Neuronal stem cell (in vitro differentiated cells): ENCODE measurements at regions not wholly inside any gene's neighbourhood (a gene's known extent, or its start where the extent isn't known, plus 50 kb on each side); places are given as distances from the start of the nearest gene placed in this dataset.
"Not testable (repeated sequence)": the region's sequence is repeated elsewhere in the genome, so short reads cannot be mapped to it uniquely, and the experiment has no call there.

Source experiments
- DNase-seq: peaks from one replicate; pipeline ENCODE4 v3.0.0-alpha.2; 2013; ENCODE audit warnings: low spot score
- H2AFZ ChIP-seq: one replicate; pipeline ENCODE4 v1.6.1; 2013; ENCODE audit warnings: mild to moderate bottlenecking, low read length, inconsistent platforms
- H2AK5ac ChIP-seq: 2 replicates; pipeline ENCODE4 v1.6.1; 2013; ENCODE audit warnings: low read depth, mild to moderate bottlenecking, inconsistent platforms, low read length, moderate library complexity, mixed read lengths
- H2BK120ac ChIP-seq: 2 replicates; pipeline ENCODE4 v1.6.1; 2013; ENCODE audit warnings: low read depth, mild to moderate bottlenecking, inconsistent platforms, low read length, moderate library complexity, mixed read lengths
- H2BK12ac ChIP-seq: one replicate; pipeline ENCODE4 v1.6.1; 2013; ENCODE audit warnings: low read length, inconsistent platforms
- H2BK15ac ChIP-seq: 2 replicates; pipeline ENCODE4 v1.6.1; 2013; ENCODE audit warnings: mild to moderate bottlenecking, low read length, inconsistent platforms, mixed read lengths
- H2BK5ac ChIP-seq: one replicate; pipeline ENCODE4 v1.6.1; 2013; ENCODE audit warnings: inconsistent platforms, mild to moderate bottlenecking, low read length, moderate library complexity
- H3K14ac ChIP-seq: one replicate; pipeline ENCODE4 v1.6.1; 2013; ENCODE audit warnings: low read length, inconsistent platforms
- H3K18ac ChIP-seq: 2 replicates; pipeline ENCODE4 v1.6.1; 2013; ENCODE audit warnings: low read length, inconsistent platforms
- H3K23ac ChIP-seq: 2 replicates; pipeline ENCODE4 v1.6.1; 2013; ENCODE audit warnings: low read depth, mild to moderate bottlenecking, mixed read lengths, low read length, inconsistent platforms; ENCODE audit not compliant: poor library complexity
- H3K27ac ChIP-seq: replicated peaks from 3 replicates; pipeline ENCODE4 v1.5.1; 2013; ENCODE audit warnings: low read length, inconsistent platforms
- H3K27me3 ChIP-seq, 3 experiments: 2 replicates each; pipeline ENCODE4 v1.6.1; 2013; ENCODE audit warnings: low read length in 3 of 3, mild to moderate bottlenecking in 2 of 3, inconsistent platforms in 1 of 3, low read depth in 1 of 3, mixed read lengths in 1 of 3, moderate library complexity in 1 of 3; ENCODE audit not compliant: control insufficient read depth in 3 of 3, insufficient read depth in 3 of 3
- H3K36me3 ChIP-seq, 2 donors: replicated peaks in 1 of 2; 2 replicates each; pipeline ENCODE4 v1.6.1; 2013; ENCODE audit warnings: low read length in 2 of 2; ENCODE audit not compliant: control insufficient read depth in 2 of 2, insufficient read depth in 2 of 2
- H3K4ac ChIP-seq: 2 replicates; pipeline ENCODE4 v1.6.1; 2013; ENCODE audit warnings: inconsistent platforms, mild to moderate bottlenecking, low read length, moderate library complexity
- H3K4me1 ChIP-seq, 2 donors: 1 replicate in 1 of 2; 2 replicates in 1 of 2; pipeline ENCODE4 v1.6.1; 2013; ENCODE audit warnings: low read length in 2 of 2, low read depth in 1 of 2; ENCODE audit not compliant: control insufficient read depth in 2 of 2, insufficient read depth in 1 of 2
- H3K4me2 ChIP-seq: one replicate; pipeline ENCODE4 v1.6.1; 2013; ENCODE audit warnings: mild to moderate bottlenecking, low read length, inconsistent platforms; ENCODE audit not compliant: insufficient read depth, poor library complexity, severe bottlenecking
- H3K4me3 ChIP-seq, 2 donors: 2 replicates each; pipeline ENCODE4 v1.5.1; 2013; ENCODE audit warnings: low read length in 2 of 2, mild to moderate bottlenecking in 2 of 2, inconsistent platforms in 1 of 2, moderate library complexity in 1 of 2
- H3K79me1 ChIP-seq: one replicate; pipeline ENCODE4 v1.6.1; 2013; ENCODE audit warnings: low read depth, mild to moderate bottlenecking, inconsistent platforms, low read length, moderate library complexity
- H3K9ac ChIP-seq: one replicate; pipeline ENCODE4 v1.6.1; 2013; ENCODE audit warnings: mild to moderate bottlenecking, low read depth, low read length, inconsistent platforms; ENCODE audit not compliant: poor library complexity
- H3K9me3 ChIP-seq, 2 donors: replicated peaks in 1 of 2; 2 replicates each; pipeline versions ENCODE3 to v1.6.1; 2013; ENCODE audit warnings: low read length in 2 of 2, mild to moderate bottlenecking in 2 of 2, inconsistent platforms in 1 of 2, low read depth in 1 of 2, mixed read lengths in 1 of 2, moderate library complexity in 1 of 2; ENCODE audit not compliant: control insufficient read depth in 2 of 2, insufficient read depth in 1 of 2
- H4K8ac ChIP-seq: one replicate; pipeline ENCODE4 v1.6.1; 2013; ENCODE audit warnings: low read depth, mild to moderate bottlenecking, inconsistent platforms, low read length, moderate library complexity
- H4K91ac ChIP-seq: one replicate; pipeline ENCODE4 v1.6.1; 2013; ENCODE audit warnings: low read length, low read depth, mild to moderate bottlenecking, inconsistent platforms; ENCODE audit not compliant: poor library complexity
- WGBS, 2 donors: extraction: QIAGEN DNeasy Blood & Tissue Kit; methylation state at CpG; one replicate each; pipeline ENCODE4 v1.1.7; 2013; ENCODE audit warnings: missing lambda C conversion rate in 2 of 2, mixed read lengths in 1 of 2; ENCODE audit not compliant: insufficient read length in 2 of 2, insufficient replicate concordance in 1 of 2; ENCODE audit errors: extremely low coverage in 2 of 2; 5-methylcytosine and 5-hydroxymethylcytosine counted together

DNA sequence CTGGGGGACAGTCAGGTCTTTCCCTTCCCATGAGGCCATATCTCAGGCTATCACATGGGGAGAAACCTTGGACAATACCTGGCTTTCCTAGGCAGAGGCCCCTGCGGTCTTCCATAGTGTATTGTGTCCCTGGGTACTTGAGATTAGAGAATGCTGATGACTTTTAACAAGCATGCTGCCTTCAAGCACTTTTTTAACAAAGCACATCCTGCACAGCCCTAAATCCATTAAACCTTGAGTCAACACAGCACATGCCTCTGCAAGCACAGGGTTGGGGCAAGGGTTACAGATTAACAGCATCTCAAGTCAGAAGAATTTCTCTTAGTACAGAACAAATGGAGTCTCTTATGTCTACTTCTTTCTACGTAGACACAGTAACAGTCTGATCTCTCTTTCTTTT is 545.2 kb upstream of the NR2F2 start:
- peaks cover 9 to 24% of the 10 kb centered on the region in 2 donors for H3K9me3 ChIP-seq
- H3K4ac ChIP-seq, H3K27ac ChIP-seq, H2BK120ac ChIP-seq, H3K4me3 ChIP-seq, H2BK12ac ChIP-seq, H3K79me1 ChIP-seq, H3K4me1 ChIP-seq, H3K9ac ChIP-seq, DNase-seq, H2BK15ac ChIP-seq, H3K14ac ChIP-seq, H3K4me2 ChIP-seq, H2BK5ac ChIP-seq, H3K36me3 ChIP-seq, H4K8ac ChIP-seq, H3K23ac ChIP-seq, H3K27me3 ChIP-seq, H3K18ac ChIP-seq, H4K91ac ChIP-seq, H2AFZ ChIP-seq, H2AK5ac ChIP-seq: not testable (repeated sequence)
- no CpG with 5 or more reads among the region's 2 CpGs for WGBS, 2 donors

DNA sequence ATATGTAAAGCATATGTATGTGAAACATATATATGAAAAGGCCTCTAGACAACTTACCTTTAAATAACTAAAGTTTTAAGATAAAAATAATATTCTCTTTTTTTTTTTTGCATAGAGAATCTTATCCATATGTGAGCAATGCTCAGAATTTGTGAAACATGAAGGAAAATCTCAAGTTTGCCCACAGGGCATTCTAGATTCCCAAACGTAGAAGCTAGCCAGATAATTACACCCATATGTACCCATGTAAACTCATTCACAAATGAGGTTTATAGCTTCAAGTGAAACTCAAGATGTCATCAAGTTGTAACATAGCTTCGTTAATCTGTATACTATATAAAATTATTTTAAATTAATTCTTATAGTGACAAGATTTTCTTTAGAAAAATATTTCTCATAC is 537.3 kb upstream of the NR2F2 start:
- Histone ChIP-seq H3K4me2 (no peak overlapping the region), H3K79me1 (no peaks in the 10 kb centered on the region), H4K8ac (no peak overlapping the region), H2BK12ac (no peak overlapping the region), H3K14ac (no peak overlapping the region), H3K9ac (no peak overlapping the region), H3K27ac (no peak overlapping the region), H2BK15ac (no peak overlapping the region), H3K23ac (no peak overlapping the region), H2AFZ (no peak overlapping the region), H2BK5ac (no peak overlapping the region), H3K18ac (no peak overlapping the region), H3K36me3 (no peaks in the 10 kb centered on the region), H3K9me3 (no peaks in the 10 kb centered on the region), H2AK5ac (no peak overlapping the region), H3K4me3 (no peak overlapping the region), H3K4ac (no peak overlapping the region), H4K91ac (no peak overlapping the region), H2BK120ac (no peak overlapping the region), H3K27me3 (no peaks in the 10 kb centered on the region), H3K4me1 (peaks cover 0 to 2% of the 10 kb centered on the region in 2 donors)
- no peak for DNase-seq
- WGBS, 2 donors: no CpG with 5 or more reads among the region's 2 CpGs

DNA sequence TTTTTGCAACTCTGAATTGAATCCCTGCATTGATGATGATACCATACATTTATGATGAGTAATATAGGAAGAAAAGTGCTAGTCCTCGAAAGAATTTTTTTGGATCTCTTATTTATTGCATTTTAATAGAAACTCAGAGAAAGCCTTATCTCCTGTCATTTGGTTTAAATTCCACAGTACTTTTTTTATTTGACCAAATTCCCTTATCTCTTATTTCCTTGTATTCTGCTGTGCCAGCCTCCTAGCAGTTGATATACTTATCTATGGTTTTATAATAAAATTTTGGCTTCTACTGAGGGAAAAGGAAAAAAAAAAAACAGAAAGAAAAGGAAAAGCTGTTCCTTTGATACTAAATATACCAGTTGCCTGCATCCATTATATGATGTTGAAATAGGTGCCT is 535.1 kb upstream of the NR2F2 start:
- WGBS, 2 donors: no CpG with 5 or more reads among the region's 1 CpG
- no peak overlapping the region for H3K18ac ChIP-seq
- H3K23ac ChIP-seq: no peak overlapping the region
- H3K27ac ChIP-seq: no peak overlapping the region
- no peaks in the 10 kb centered on the region for H3K36me3 ChIP-seq
- H2AK5ac ChIP-seq: no peak overlapping the region
- no peaks in the 10 kb centered on the region for H3K79me1 ChIP-seq
- H2AFZ ChIP-seq: no peak overlapping the region
- H2BK15ac ChIP-seq: no peak overlapping the region
- H3K4me1 ChIP-seq: no peaks in the 10 kb centered on the region
- no peak overlapping the region for H3K4me3 ChIP-seq
- no peak overlapping the region for H2BK120ac ChIP-seq
- H3K14ac ChIP-seq: no peak overlapping the region
- H3K27me3 ChIP-seq: no peaks in the 10 kb centered on the region
- H3K9ac ChIP-seq: no peak overlapping the region
- H3K9me3 ChIP-seq: no peaks in the 10 kb centered on the region
- H2BK5ac ChIP-seq: no peak overlapping the region
- no peak overlapping the region for H2BK12ac ChIP-seq
- no peak overlapping the region for H3K4ac ChIP-seq
- H4K8ac ChIP-seq: no peak overlapping the region
- no peak for DNase-seq
- H4K91ac ChIP-seq: no peak overlapping the region
- no peak overlapping the region for H3K4me2 ChIP-seq

DNA sequence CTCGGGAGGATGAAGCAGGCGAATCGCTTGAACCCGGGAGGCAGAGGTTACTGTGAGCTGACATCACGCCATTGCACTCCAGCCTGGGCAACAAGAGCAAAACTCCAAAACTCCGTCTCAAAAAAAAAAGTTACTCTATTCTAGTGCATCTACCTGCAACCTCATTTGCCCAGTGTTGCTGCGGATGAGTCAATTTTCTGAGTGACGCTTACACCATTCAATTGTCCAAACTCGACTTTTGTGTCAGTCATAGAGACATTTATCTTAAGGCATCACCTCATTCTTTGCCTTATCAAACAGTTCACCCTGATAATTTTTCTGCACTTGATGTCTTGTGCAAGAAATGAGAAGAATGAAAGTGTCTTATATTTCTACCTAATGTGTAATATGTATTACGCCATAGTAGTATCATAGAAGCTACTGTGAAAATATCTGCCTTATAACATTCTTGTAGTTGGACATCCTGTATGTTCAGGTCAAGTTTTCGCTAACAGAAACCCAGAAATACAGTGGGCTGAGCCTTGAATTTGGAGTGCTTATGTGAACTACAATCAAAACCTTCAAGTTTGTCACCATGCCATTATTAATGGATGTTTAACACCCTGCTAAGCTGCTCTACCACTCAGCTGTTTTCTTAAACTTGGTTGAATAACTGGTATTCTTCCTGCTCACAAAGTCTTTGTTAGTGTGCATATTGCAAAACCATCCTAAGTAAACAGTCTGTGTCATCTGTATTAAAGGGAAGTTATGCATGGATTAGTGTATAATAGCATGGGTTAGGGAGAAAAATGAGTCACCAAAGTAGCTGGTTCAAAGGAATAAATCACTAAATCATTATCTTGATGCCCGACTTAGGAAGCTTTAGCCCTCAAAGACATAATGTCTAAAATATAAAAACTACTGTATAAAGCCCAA is 531.0 kb upstream of the NR2F2 start:
- H2BK12ac ChIP-seq: no peak overlapping the region

More for the DNA sequence above, 531.0 kb upstream of the NR2F2 start:
- H4K91ac ChIP-seq: no peak overlapping the region
- H2BK120ac ChIP-seq: no peak overlapping the region
- no peak overlapping the region for H3K18ac ChIP-seq
- no peak overlapping the region for H4K8ac ChIP-seq
- no CpG with 5 or more reads among the region's 12 CpGs for WGBS, 2 donors
- H2AK5ac ChIP-seq: no peak overlapping the region
- H3K9me3 ChIP-seq: peaks cover 0 to under 1% of the 10 kb centered on the region in 2 donors
- H3K9ac ChIP-seq: no peak overlapping the region
- no peaks in the 10 kb centered on the region for H3K4me1 ChIP-seq
- H3K4me3 ChIP-seq: no peak overlapping the region
- no peak overlapping the region for H3K4me2 ChIP-seq
- no peaks in the 10 kb centered on the region for H3K36me3 ChIP-seq
- H3K27ac ChIP-seq: no peak overlapping the region
- H3K4ac ChIP-seq: no peak overlapping the region
- no peaks in the 10 kb centered on the region for H3K79me1 ChIP-seq
- no peak overlapping the region for H2BK5ac ChIP-seq
- H2AFZ ChIP-seq: no peak overlapping the region
- DNase-seq: no peak
- H3K23ac ChIP-seq: no peak overlapping the region
- H2BK15ac ChIP-seq: no peak overlapping the region
- H3K14ac ChIP-seq: no peak overlapping the region
- H3K27me3 ChIP-seq: no peaks in the 10 kb centered on the region
